GM23338 (cell line): ENCODE measurements at regions not wholly inside any gene's neighbourhood (a gene's known extent, or its start where the extent isn't known, plus 50 kb on each side); places are given as distances from the start of the nearest gene placed in this dataset.

Experiments
- CREB1 ChIP-seq: fragments of 250-450 bp; sonication (Bioruptor Pico); IDR thresholded peaks from 2 replicates; pipeline ENCODE4 v1.5.0; 2020; ENCODE audit warnings: low read depth, mild to moderate bottlenecking, moderate library complexity
- EZH2 ChIP-seq: fragments of 200-600 bp; sonication (generic); IDR thresholded peaks from one replicate; pipeline ENCODE4 v1.8.0; 2017; ENCODE audit warnings: antibody characterized with exemption, mild to moderate bottlenecking, low read depth; ENCODE audit not compliant: unreplicated experiment
- EZH2phosphoT487 ChIP-seq: fragments of 200-600 bp; sonication (generic); IDR thresholded peaks from one replicate; pipeline ENCODE4 v1.8.1; 2018; ENCODE audit warnings: antibody characterized with exemption; ENCODE audit not compliant: unreplicated experiment
- JUNB ChIP-seq: IDR thresholded peaks from one replicate; pipeline ENCODE4 v1.6.1; 2016; ENCODE audit warnings: antibody characterized with exemption; ENCODE audit not compliant: unreplicated experiment
- NANOG ChIP-seq: IDR thresholded peaks from 2 replicates; pipeline ENCODE4 v1.6.1; 2016; ENCODE audit warnings: antibody characterized with exemption, borderline replicate concordance
- POLR2AphosphoS5 ChIP-seq: IDR thresholded peaks from 2 replicates; pipeline ENCODE4 v1.6.1; 2016; ENCODE audit warnings: antibody characterized with exemption, low read depth
- STAT1 ChIP-seq: IDR thresholded peaks from one replicate; pipeline ENCODE4 v1.6.1; 2016; ENCODE audit warnings: antibody characterized with exemption; ENCODE audit not compliant: unreplicated experiment
- TF ChIP-seq, protein P1 (sequence below), 2 experiments: fragments of 200-600 bp in 1 of 2; sonication (generic) in 1 of 2; conservative IDR thresholded peaks; 2 replicates each; pipeline versions ENCODE4 v1.5.1 to v1.6.1; 2016 to 2017; ENCODE audit warnings: antibody characterized with exemption in 2 of 2, low read depth in 2 of 2, mild to moderate bottlenecking in 2 of 2, moderate library complexity in 1 of 2
- TF ChIP-seq, protein P2 (sequence below): IDR thresholded peaks from one replicate; pipeline ENCODE4 v1.6.1; 2018; ENCODE audit warnings: antibody characterized with exemption; ENCODE audit not compliant: unreplicated experiment

DNA sequence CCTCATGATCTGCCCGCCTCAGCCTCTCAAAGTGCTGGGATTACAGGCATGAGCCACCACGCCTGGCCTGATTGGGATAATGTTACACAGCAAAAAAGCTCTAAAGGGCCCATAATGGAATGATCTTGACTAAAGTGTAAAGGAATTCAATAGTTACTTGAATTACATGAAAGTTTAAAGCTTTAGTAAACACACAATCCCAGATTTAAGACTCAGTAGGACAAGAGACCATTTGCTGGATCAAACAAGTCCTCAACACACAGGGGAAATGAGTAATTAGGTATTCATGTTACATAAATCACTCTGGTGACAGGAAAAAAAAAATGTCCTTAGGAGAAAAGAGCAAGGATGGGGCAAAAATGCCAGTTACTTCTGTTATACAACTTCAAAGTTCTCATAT lies 762.9 kb upstream of the AMELY start:
- TF ChIP-seq POLR2AphosphoS5 = no peak
- TF ChIP-seq, protein P1, sequence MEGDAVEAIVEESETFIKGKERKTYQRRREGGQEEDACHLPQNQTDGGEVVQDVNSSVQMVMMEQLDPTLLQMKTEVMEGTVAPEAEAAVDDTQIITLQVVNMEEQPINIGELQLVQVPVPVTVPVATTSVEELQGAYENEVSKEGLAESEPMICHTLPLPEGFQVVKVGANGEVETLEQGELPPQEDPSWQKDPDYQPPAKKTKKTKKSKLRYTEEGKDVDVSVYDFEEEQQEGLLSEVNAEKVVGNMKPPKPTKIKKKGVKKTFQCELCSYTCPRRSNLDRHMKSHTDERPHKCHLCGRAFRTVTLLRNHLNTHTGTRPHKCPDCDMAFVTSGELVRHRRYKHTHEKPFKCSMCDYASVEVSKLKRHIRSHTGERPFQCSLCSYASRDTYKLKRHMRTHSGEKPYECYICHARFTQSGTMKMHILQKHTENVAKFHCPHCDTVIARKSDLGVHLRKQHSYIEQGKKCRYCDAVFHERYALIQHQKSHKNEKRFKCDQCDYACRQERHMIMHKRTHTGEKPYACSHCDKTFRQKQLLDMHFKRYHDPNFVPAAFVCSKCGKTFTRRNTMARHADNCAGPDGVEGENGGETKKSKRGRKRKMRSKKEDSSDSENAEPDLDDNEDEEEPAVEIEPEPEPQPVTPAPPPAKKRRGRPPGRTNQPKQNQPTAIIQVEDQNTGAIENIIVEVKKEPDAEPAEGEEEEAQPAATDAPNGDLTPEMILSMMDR (conservative IDR thresholded peaks at IDR 0.05; ENCODE audit: low read depth in 2 of 2) = no peak
- no peak for TF ChIP-seq EZH2
- TF ChIP-seq, protein P2, sequence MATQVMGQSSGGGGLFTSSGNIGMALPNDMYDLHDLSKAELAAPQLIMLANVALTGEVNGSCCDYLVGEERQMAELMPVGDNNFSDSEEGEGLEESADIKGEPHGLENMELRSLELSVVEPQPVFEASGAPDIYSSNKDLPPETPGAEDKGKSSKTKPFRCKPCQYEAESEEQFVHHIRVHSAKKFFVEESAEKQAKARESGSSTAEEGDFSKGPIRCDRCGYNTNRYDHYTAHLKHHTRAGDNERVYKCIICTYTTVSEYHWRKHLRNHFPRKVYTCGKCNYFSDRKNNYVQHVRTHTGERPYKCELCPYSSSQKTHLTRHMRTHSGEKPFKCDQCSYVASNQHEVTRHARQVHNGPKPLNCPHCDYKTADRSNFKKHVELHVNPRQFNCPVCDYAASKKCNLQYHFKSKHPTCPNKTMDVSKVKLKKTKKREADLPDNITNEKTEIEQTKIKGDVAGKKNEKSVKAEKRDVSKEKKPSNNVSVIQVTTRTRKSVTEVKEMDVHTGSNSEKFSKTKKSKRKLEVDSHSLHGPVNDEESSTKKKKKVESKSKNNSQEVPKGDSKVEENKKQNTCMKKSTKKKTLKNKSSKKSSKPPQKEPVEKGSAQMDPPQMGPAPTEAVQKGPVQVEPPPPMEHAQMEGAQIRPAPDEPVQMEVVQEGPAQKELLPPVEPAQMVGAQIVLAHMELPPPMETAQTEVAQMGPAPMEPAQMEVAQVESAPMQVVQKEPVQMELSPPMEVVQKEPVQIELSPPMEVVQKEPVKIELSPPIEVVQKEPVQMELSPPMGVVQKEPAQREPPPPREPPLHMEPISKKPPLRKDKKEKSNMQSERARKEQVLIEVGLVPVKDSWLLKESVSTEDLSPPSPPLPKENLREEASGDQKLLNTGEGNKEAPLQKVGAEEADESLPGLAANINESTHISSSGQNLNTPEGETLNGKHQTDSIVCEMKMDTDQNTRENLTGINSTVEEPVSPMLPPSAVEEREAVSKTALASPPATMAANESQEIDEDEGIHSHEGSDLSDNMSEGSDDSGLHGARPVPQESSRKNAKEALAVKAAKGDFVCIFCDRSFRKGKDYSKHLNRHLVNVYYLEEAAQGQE = no peak
- no peak for TF ChIP-seq CREB1 (CRISPR knock-in tag)
- no peak for TF ChIP-seq EZH2phosphoT487
- no peak for TF ChIP-seq NANOG
- no peak for TF ChIP-seq STAT1
- TF ChIP-seq JUNB = no peak
